GM23338 (cell line): ENCODE measurements at regions not wholly inside any gene's neighbourhood (a gene's known extent, or its start where the extent isn't known, plus 50 kb on each side); places are given as distances from the start of the nearest gene placed in this dataset.

Experiments used
- ATAC-seq: fragments of 200-7000 bp; cut with Tn5 transposase; 3 replicates; pipeline ENCODE4 v1.9.1; 2020
- DNase-seq: peaks from one replicate; pipeline ENCODE4 v3.0.0-alpha.2; 2015; ENCODE audit warnings: low spot score
- H2AFZ ChIP-seq: fragments of 200-600 bp; sonication (generic); 2 replicates; pipeline ENCODE4 v1.8.0; 2016; ENCODE audit warnings: antibody characterized with exemption, mild to moderate bottlenecking, moderate library complexity
- H3F3A ChIP-seq: fragments of 200-600 bp; sonication (generic); replicated peaks from 2 replicates; pipeline ENCODE4 v1.8.0; 2017; ENCODE audit warnings: antibody characterized with exemption, mixed run types, low read depth
- H3K27ac ChIP-seq: fragments of 200-600 bp; sonication (generic); 2 replicates; pipeline ENCODE4 v1.6.1; 2016; ENCODE audit warnings: low read depth
- H3K27me3 ChIP-seq: fragments of 200-600 bp; sonication (generic); 2 replicates; pipeline ENCODE4 v1.8.0; 2016; ENCODE audit warnings: mild to moderate bottlenecking, mixed run types, moderate library complexity; ENCODE audit not compliant: insufficient read depth
- H3K36me3 ChIP-seq: fragments of 200-600 bp; sonication (generic); 2 replicates; pipeline ENCODE4 v1.8.0; 2016; ENCODE audit warnings: mild to moderate bottlenecking; ENCODE audit not compliant: insufficient read depth
- H3K4me1 ChIP-seq: fragments of 200-600 bp; sonication (generic); 2 replicates; pipeline ENCODE4 v1.8.0; 2016; ENCODE audit warnings: mild to moderate bottlenecking, moderate library complexity; ENCODE audit not compliant: insufficient read depth
- H3K4me2 ChIP-seq: fragments of 200-600 bp; sonication (generic); 2 replicates; pipeline ENCODE4 v1.7.1; 2017; ENCODE audit warnings: mixed run types
- H3K4me3 ChIP-seq: fragments of 200-600 bp; sonication (generic); 2 replicates; pipeline ENCODE4 v1.6.1; 2016; ENCODE audit warnings: mixed run types
- H3K79me2 ChIP-seq: fragments of 200-600 bp; sonication (generic); replicated peaks from 2 replicates; pipeline ENCODE4 v1.8.0; 2017; ENCODE audit warnings: mild to moderate bottlenecking; ENCODE audit not compliant: insufficient read depth
- H3K9me2 ChIP-seq: fragments of 200-600 bp; sonication (generic); 2 replicates; pipeline ENCODE4 v1.8.0; 2017; ENCODE audit not compliant: insufficient read depth
- H4K20me1 ChIP-seq: fragments of 200-600 bp; sonication (generic); replicated peaks from 2 replicates; pipeline ENCODE4 v1.8.0; 2017; ENCODE audit warnings: mild to moderate bottlenecking; ENCODE audit not compliant: insufficient read depth
- H3K27ac Mint-ChIP-seq: 2 replicates; pipeline ENCODE4 v1.8.0; 2020; ENCODE audit warnings: inconsistent platforms, mild to moderate bottlenecking, moderate library complexity, mixed read lengths
- H3K27me3 Mint-ChIP-seq: 3 replicates; pipeline ENCODE4 v1.8.0; 2022; ENCODE audit warnings: low read depth, mild to moderate bottlenecking, moderate library complexity, mixed read lengths, inconsistent platforms; ENCODE audit not compliant: insufficient read depth, poor library complexity
- H3K36me3 Mint-ChIP-seq: 3 replicates; pipeline ENCODE4 v1.8.0; 2021; ENCODE audit warnings: low read depth, mild to moderate bottlenecking, inconsistent platforms, moderate library complexity, mixed read lengths
- H3K4me1 Mint-ChIP-seq: 3 replicates; pipeline ENCODE4 v1.8.0; 2020; ENCODE audit warnings: mild to moderate bottlenecking, inconsistent platforms, mixed read lengths
- H3K4me3 Mint-ChIP-seq: 3 replicates; pipeline ENCODE4 v1.8.0; 2021; ENCODE audit warnings: moderate library complexity, mild to moderate bottlenecking, inconsistent platforms, mixed read lengths
- H3K9me3 Mint-ChIP-seq: 3 replicates; pipeline ENCODE4 v1.8.0; 2020; ENCODE audit warnings: moderate library complexity, mild to moderate bottlenecking, inconsistent platforms, mixed read lengths
- CTCF ChIP-seq, 2 experiments: fragments of 200-600 bp in 1 of 2; sonication (generic) in 1 of 2; conservative IDR thresholded peaks; 2 replicates each; pipeline versions ENCODE4 v1.5.1 to v1.6.1; 2016 to 2017; ENCODE audit warnings: antibody characterized with exemption in 2 of 2, low read depth in 2 of 2, mild to moderate bottlenecking in 2 of 2, moderate library complexity in 1 of 2
- ETS1 ChIP-seq: IDR thresholded peaks from 2 replicates; pipeline ENCODE4 v1.6.1; 2016; ENCODE audit warnings: antibody characterized with exemption
- EZH2 ChIP-seq: fragments of 200-600 bp; sonication (generic); IDR thresholded peaks from one replicate; pipeline ENCODE4 v1.8.0; 2017; ENCODE audit warnings: antibody characterized with exemption, mild to moderate bottlenecking, low read depth; ENCODE audit not compliant: unreplicated experiment
- EZH2phosphoT487 ChIP-seq: fragments of 200-600 bp; sonication (generic); IDR thresholded peaks from one replicate; pipeline ENCODE4 v1.8.1; 2018; ENCODE audit warnings: antibody characterized with exemption; ENCODE audit not compliant: unreplicated experiment
- JUNB ChIP-seq: IDR thresholded peaks from one replicate; pipeline ENCODE4 v1.6.1; 2016; ENCODE audit warnings: antibody characterized with exemption; ENCODE audit not compliant: unreplicated experiment
- NANOG ChIP-seq: IDR thresholded peaks from 2 replicates; pipeline ENCODE4 v1.6.1; 2016; ENCODE audit warnings: antibody characterized with exemption, borderline replicate concordance
- REST ChIP-seq: IDR thresholded peaks from one replicate; pipeline ENCODE4 v1.6.1; 2018; ENCODE audit warnings: antibody characterized with exemption; ENCODE audit not compliant: unreplicated experiment
- ZNF114 ChIP-seq: fragments of 250-450 bp; sonication (Bioruptor Pico); IDR thresholded peaks from 2 replicates; pipeline ENCODE4 v1.5.0; 2020; ENCODE audit warnings: mild to moderate bottlenecking, moderate library complexity
- ZNF331 ChIP-seq: fragments of 250-450 bp; sonication (Bioruptor Pico); IDR thresholded peaks from 2 replicates; pipeline ENCODE4 v1.5.0; 2020; ENCODE audit warnings: low read depth, mild to moderate bottlenecking, moderate library complexity
- ZNF462 ChIP-seq: fragments of 250-450 bp; sonication (Bioruptor Pico); IDR thresholded peaks from 2 replicates; pipeline ENCODE4 v1.5.0; 2020; ENCODE audit warnings: mild to moderate bottlenecking, moderate library complexity

GRCh38 chr6:147149826-147150225 is 54.4 kb upstream of the STXBP5 start:
- Histone ChIP-seq H3K79me2 (no peaks in the 10 kb centered on the region), H3K27ac (no peak overlapping the region), H3F3A (no peaks in the 10 kb centered on the region), H4K20me1 (no peaks in the 10 kb centered on the region), H3K9me2 (peaks cover 3% of the 10 kb centered on the region; the same call in 1 of the 2 replicates), H3K27me3 (no peaks in the 10 kb centered on the region), H3K4me2 (no peak overlapping the region), H3K36me3 (no peaks in the 10 kb centered on the region), H3K4me3 (no peak overlapping the region), H3K4me1 (no peaks in the 10 kb centered on the region), H2AFZ (no peak overlapping the region)
- Mint-ChIP-seq H3K4me3 (no peak overlapping the region), H3K27ac (no peak overlapping the region), H3K9me3 (no peaks in the 10 kb centered on the region), H3K4me1 (no peaks in the 10 kb centered on the region), H3K36me3 (no peaks in the 10 kb centered on the region), H3K27me3 (no peaks in the 10 kb centered on the region)
- no peak for DNase-seq
- TF ChIP-seq EZH2phosphoT487 (no peak), NANOG (no peak), ZNF331 (CRISPR knock-in tag) (no peak), ZNF462 (CRISPR knock-in tag) (no peak), ZNF114 (CRISPR knock-in tag) (no peak), ETS1 (no peak), CTCF (conservative IDR thresholded peaks at IDR 0.05; ENCODE audit: low read depth in 2 of 2) (no peak), REST (no peak), EZH2 (no peak), JUNB (no peak)
- no peak for ATAC-seq
